NCI-H748 (cell line): ENCODE measurements at regions not wholly inside any gene's neighbourhood (a gene's known extent, or its start where the extent isn't known, plus 50 kb on each side); places are given as distances from the start of the nearest gene placed in this dataset.
"Not testable (repeated sequence)": the region's sequence is repeated elsewhere in the genome, so short reads cannot be mapped to it uniquely, and the experiment has no call there.

ENCODE experiments used
- DNase-seq: peaks from one replicate; lab custom pipeline; 2025; ENCODE audit not compliant: unreplicated experiment; lab: John Stamatoyannopoulos, UW

- not testable (repeated sequence) for DNase-seq
These were observed 167.6 kb upstream of the CXXC4 start for GRCh38 chr4:104662269-104662668.

- DNase-seq = peak; percentile 96
These were observed 182.4 kb upstream of the CXXC4 start for GRCh38 chr4:104677116-104677515.

GRCh38 chr4:104682311-104682710 is 187.6 kb upstream of the CXXC4 start:
- DNase-seq = no peak

- DNase-seq = peak; percentile 3
These were observed 199.0 kb upstream of the CXXC4 start for GRCh38 chr4:104693601-104694201.

GRCh38 chr4:104716584-104716983 is 221.9 kb upstream of the CXXC4 start:
- no peak for DNase-seq

- no peak for DNase-seq
These were observed 225.0 kb upstream of the CXXC4 start for GRCh38 chr4:104719539-104720230.

GRCh38 chr4:104722467-104722866 is 227.8 kb upstream of the CXXC4 start:
- DNase-seq = peak; percentile 1

- DNase-seq = no peak
These were observed 231.3 kb upstream of the CXXC4 start for GRCh38 chr4:104726002-104726401.

GRCh38 chr4:104727643-104728042 is 232.9 kb upstream of the CXXC4 start:
- no peak for DNase-seq

GRCh38 chr4:104728380-104729122 is 233.9 kb upstream of the CXXC4 start:
- DNase-seq = no peak

- DNase-seq = no peak
These were observed 238.1 kb upstream of the CXXC4 start for GRCh38 chr4:104732766-104733165.

GRCh38 chr4:104735174-104735573 is 240.5 kb upstream of the CXXC4 start:
- no peak for DNase-seq

GRCh38 chr4:104740161-104740560 is 245.5 kb upstream of the CXXC4 start:
- DNase-seq = no peak

- no peak for DNase-seq
These were observed 248.5 kb upstream of the CXXC4 start for GRCh38 chr4:104743215-104743653.

- no peak for DNase-seq
These were observed 252.9 kb upstream of the CXXC4 start for GRCh38 chr4:104747635-104748034.

- DNase-seq = no peak
These were observed 254.4 kb upstream of the CXXC4 start for GRCh38 chr4:104749062-104749461.

- DNase-seq = peak; percentile 5
These were observed 255.3 kb upstream of the CXXC4 start for GRCh38 chr4:104750008-104750407.

- no peak for DNase-seq
These were observed 256.8 kb upstream of the CXXC4 start for GRCh38 chr4:104751468-104751867.

GRCh38 chr4:104752337-104752736 is 257.6 kb upstream of the CXXC4 start:
- no peak for DNase-seq

- no peak for DNase-seq
These were observed 262.1 kb upstream of the CXXC4 start for GRCh38 chr4:104756837-104757236.

GRCh38 chr4:104758574-104758973 is 263.9 kb upstream of the CXXC4 start:
- no peak for DNase-seq
